Loucy (cell line): ENCODE measurements at regions not wholly inside any gene's neighbourhood (a gene's known extent, or its start where the extent isn't known, plus 50 kb on each side); places are given as distances from the start of the nearest gene placed in this dataset.
"Not testable (repeated sequence)": the region's sequence is repeated elsewhere in the genome, so short reads cannot be mapped to it uniquely, and the experiment has no call there.

Experiments
- CTCF ChIP-seq: fragments of 200-600 bp; sonication (generic); conservative IDR thresholded peaks from 2 replicates; pipeline ENCODE4 v1.5.1; 2014; ENCODE audit warnings: mild to moderate bottlenecking, antibody characterized with exemption, low read length
- EZH2phosphoT487 ChIP-seq: fragments of 200-600 bp; IDR thresholded peaks from 2 replicates; pipeline ENCODE4 v1.6.1; 2018; ENCODE audit warnings: antibody characterized with exemption, mild to moderate bottlenecking, moderate library complexity, borderline replicate concordance

DNA sequence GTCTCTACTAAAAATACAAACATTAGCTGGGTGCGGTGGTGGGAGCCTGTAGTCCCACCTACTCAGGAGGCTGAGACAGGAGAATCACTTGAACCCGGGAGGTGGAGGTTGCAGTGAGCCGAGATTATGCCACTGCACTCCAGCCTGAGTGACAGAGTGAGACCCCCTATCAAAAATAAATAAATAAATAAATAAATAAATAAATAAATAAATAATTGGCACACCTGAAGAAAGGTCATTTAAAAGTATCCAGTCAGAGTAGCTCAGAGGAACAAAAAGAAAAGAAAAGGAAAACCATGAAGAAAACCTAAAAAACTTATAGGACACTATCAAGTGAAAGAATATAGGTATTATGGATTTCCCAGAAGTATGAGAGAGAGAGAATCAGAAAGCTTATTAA lies 330.1 kb upstream of the AR start:
- not testable (repeated sequence) for TF ChIP-seq CTCF, EZH2phosphoT487
